SK-N-SH (cell line): ENCODE measurements at regions not wholly inside any gene's neighbourhood (a gene's known extent, or its start where the extent isn't known, plus 50 kb on each side); places are given as distances from the start of the nearest gene placed in this dataset.

Experiments used
- GABPA ChIP-seq: IDR thresholded peaks from 2 replicates; pipeline ENCODE4 v1.4.0; 2012; ENCODE audit warnings: low read depth, mild to moderate bottlenecking
- RCOR1 ChIP-seq: fragments of 150-350 bp; IDR thresholded peaks from 2 replicates; pipeline ENCODE4 v1.6.1; 2017; ENCODE audit warnings: antibody characterized with exemption, low read length
- SIN3A ChIP-seq: IDR thresholded peaks from 2 replicates; pipeline ENCODE4 v1.6.1; 2012; ENCODE audit warnings: low read depth, mild to moderate bottlenecking, low read length, moderate library complexity, borderline replicate concordance
- TAF1 ChIP-seq: IDR thresholded peaks from 2 replicates; pipeline ENCODE4 v1.6.1; 2012; ENCODE audit warnings: low read depth, mild to moderate bottlenecking, low read length, moderate library complexity, borderline replicate concordance
- TF ChIP-seq, protein P1 (sequence below): IDR thresholded peaks from 2 replicates; pipeline ENCODE4 v1.4.0; 2012; ENCODE audit warnings: low read depth, borderline replicate concordance
- TF ChIP-seq, protein P2 (sequence below): fragments of 200-600 bp; sonication (generic); IDR thresholded peaks from 2 replicates; pipeline ENCODE4 v1.6.1; 2017; ENCODE audit warnings: antibody characterized with exemption, mild to moderate bottlenecking, moderate library complexity

GRCh38 chr4:166506051-166506450 is 633.0 kb downstream of the TLL1 start:
- no peak for TF ChIP-seq SIN3A
- no peak for TF ChIP-seq GABPA
- TF ChIP-seq, protein P1, sequence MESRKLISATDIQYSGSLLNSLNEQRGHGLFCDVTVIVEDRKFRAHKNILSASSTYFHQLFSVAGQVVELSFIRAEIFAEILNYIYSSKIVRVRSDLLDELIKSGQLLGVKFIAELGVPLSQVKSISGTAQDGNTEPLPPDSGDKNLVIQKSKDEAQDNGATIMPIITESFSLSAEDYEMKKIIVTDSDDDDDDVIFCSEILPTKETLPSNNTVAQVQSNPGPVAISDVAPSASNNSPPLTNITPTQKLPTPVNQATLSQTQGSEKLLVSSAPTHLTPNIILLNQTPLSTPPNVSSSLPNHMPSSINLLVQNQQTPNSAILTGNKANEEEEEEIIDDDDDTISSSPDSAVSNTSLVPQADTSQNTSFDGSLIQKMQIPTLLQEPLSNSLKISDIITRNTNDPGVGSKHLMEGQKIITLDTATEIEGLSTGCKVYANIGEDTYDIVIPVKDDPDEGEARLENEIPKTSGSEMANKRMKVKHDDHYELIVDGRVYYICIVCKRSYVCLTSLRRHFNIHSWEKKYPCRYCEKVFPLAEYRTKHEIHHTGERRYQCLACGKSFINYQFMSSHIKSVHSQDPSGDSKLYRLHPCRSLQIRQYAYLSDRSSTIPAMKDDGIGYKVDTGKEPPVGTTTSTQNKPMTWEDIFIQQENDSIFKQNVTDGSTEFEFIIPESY: no peak
- TF ChIP-seq TAF1: no peak
- TF ChIP-seq RCOR1: no peak
- TF ChIP-seq, protein P2, sequence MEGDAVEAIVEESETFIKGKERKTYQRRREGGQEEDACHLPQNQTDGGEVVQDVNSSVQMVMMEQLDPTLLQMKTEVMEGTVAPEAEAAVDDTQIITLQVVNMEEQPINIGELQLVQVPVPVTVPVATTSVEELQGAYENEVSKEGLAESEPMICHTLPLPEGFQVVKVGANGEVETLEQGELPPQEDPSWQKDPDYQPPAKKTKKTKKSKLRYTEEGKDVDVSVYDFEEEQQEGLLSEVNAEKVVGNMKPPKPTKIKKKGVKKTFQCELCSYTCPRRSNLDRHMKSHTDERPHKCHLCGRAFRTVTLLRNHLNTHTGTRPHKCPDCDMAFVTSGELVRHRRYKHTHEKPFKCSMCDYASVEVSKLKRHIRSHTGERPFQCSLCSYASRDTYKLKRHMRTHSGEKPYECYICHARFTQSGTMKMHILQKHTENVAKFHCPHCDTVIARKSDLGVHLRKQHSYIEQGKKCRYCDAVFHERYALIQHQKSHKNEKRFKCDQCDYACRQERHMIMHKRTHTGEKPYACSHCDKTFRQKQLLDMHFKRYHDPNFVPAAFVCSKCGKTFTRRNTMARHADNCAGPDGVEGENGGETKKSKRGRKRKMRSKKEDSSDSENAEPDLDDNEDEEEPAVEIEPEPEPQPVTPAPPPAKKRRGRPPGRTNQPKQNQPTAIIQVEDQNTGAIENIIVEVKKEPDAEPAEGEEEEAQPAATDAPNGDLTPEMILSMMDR: no peak
